ENCODE measurements at regions not wholly inside any gene's neighbourhood (a gene's known extent, or its start where the extent isn't known, plus 50 kb on each side); places are given as distances from the start of the nearest gene placed in this dataset.

GRCh38 chr17:6938637-6939036, 57.2 kb upstream of the ALOX12 start:
- TF ChIP-seq CTCF (IDR thresholded peaks at IDR 0.05): no peak
- TF ChIP-seq HDAC2 (IDR thresholded peaks at IDR 0.05): no peak

Data from A549 (cell line).